ENCODE measurements at regions not wholly inside any gene's neighbourhood (a gene's known extent, or its start where the extent isn't known, plus 50 kb on each side); places are given as distances from the start of the nearest gene placed in this dataset.

GRCh38 chr13:47017476-47017875 is 120.6 kb upstream of the HTR2A start:
- H3K27me3 ChIP-seq = no peaks in the 10 kb centered on the region
- H3K4me3 ChIP-seq = no peak overlapping the region
- no peaks in the 10 kb centered on the region for H3K4me1 ChIP-seq
- DNase-seq = no peak
- no peaks in the 10 kb centered on the region for H3K9me3 ChIP-seq
- TF ChIP-seq POLR2A (IDR thresholded peaks at IDR 0.05) = no peak
- TF ChIP-seq, protein P1, sequence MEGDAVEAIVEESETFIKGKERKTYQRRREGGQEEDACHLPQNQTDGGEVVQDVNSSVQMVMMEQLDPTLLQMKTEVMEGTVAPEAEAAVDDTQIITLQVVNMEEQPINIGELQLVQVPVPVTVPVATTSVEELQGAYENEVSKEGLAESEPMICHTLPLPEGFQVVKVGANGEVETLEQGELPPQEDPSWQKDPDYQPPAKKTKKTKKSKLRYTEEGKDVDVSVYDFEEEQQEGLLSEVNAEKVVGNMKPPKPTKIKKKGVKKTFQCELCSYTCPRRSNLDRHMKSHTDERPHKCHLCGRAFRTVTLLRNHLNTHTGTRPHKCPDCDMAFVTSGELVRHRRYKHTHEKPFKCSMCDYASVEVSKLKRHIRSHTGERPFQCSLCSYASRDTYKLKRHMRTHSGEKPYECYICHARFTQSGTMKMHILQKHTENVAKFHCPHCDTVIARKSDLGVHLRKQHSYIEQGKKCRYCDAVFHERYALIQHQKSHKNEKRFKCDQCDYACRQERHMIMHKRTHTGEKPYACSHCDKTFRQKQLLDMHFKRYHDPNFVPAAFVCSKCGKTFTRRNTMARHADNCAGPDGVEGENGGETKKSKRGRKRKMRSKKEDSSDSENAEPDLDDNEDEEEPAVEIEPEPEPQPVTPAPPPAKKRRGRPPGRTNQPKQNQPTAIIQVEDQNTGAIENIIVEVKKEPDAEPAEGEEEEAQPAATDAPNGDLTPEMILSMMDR (IDR thresholded peaks at IDR 0.05) = no peak
- no peaks in the 10 kb centered on the region for H3K36me3 ChIP-seq
- no peak overlapping the region for H3K27ac ChIP-seq
- intact Hi-C loops (cut with DNase I; ENCODE audit: low total_unique reads) = no loop called here

- H3K27ac ChIP-seq = no peak overlapping the region
- intact Hi-C loops (cut with DNase I; ENCODE audit: low total_unique reads) = no loop called here
- H3K27me3 ChIP-seq = no peaks in the 10 kb centered on the region
- no peaks in the 10 kb centered on the region for H3K9me3 ChIP-seq
- DNase-seq = no peak
- no peaks in the 10 kb centered on the region for H3K36me3 ChIP-seq
- no peak overlapping the region for H3K4me3 ChIP-seq
- no peak for TF ChIP-seq POLR2A (IDR thresholded peaks at IDR 0.05)
- TF ChIP-seq, protein P1 (IDR thresholded peaks at IDR 0.05) = no peak
- no peaks in the 10 kb centered on the region for H3K4me1 ChIP-seq
These were observed 111.5 kb upstream of the HTR2A start for GRCh38 chr13:47008318-47008717.

DNA sequence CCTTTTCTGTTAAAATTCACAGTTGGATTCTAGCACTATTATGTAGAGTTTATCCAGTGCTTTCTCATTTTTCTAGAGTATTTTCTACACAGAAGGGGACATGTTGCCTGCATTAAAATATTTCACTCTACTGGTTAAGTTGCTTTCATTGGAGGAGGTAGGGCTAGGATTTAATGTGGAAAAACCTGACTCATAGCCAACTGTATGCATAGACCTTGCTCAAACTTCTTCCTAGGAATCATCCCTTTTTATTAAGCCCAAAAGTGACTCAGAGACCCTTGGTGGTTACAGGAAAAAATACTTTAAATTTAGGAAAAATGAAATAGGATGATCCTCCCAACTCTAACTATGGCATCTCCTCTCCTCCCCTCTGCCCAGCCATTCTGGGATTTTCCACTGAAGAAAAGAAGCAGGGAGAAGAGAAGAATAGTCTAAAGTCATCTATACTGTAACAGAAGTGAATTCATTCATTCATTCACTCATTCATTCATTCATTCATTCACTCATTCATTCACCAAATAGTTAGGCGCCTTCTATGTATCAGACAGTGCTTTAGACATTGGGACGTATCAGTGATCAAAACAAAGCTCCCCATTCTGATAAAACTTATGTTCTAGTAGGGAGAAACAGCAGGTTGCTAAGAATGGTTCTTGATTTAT is 109.0 kb upstream of the HTR2A start:
- no peak for TF ChIP-seq POLR2A (IDR thresholded peaks at IDR 0.05)
- TF ChIP-seq, protein P1 (IDR thresholded peaks at IDR 0.05) = no peak
- DNase-seq = no peak
- H3K36me3 ChIP-seq = no peaks in the 10 kb centered on the region
- no peaks in the 10 kb centered on the region for H3K9me3 ChIP-seq
- H3K27ac ChIP-seq = no peak overlapping the region
- H3K4me3 ChIP-seq = no peak overlapping the region
- no peaks in the 10 kb centered on the region for H3K4me1 ChIP-seq
- intact Hi-C loops (cut with DNase I; ENCODE audit: low total_unique reads) = no loop called here
- H3K27me3 ChIP-seq = no peaks in the 10 kb centered on the region

DNA sequence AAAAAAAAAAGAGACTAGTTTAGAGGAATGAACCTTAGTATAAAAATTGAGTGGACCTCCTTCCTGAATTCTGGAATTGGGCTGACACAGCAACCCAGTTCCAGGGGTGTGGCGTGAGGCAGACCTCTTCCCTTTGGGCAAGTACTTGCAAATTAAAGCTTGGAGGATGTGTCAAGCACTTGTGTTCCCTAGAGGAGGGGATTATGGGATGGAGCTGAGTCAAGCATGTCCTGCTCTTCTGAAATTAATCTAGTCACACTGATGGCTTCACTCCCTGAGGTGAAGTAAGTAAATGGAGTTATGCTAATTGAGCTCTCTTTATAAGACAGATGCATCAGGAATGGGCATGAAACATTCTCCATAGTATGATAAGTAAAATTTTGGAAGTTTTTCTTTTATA is 107.7 kb upstream of the HTR2A start:
- H3K4me3 ChIP-seq = no peak overlapping the region
- no peaks in the 10 kb centered on the region for H3K9me3 ChIP-seq
- TF ChIP-seq, protein P1 (IDR thresholded peaks at IDR 0.05) = no peak
- no peak for TF ChIP-seq POLR2A (IDR thresholded peaks at IDR 0.05)
- intact Hi-C loops (cut with DNase I; ENCODE audit: low total_unique reads) = no loop called here
- H3K36me3 ChIP-seq = no peaks in the 10 kb centered on the region
- no peaks in the 10 kb centered on the region for H3K27me3 ChIP-seq
- DNase-seq = no peak
- no peaks in the 10 kb centered on the region for H3K4me1 ChIP-seq
- no peak overlapping the region for H3K27ac ChIP-seq

GRCh38 chr13:47004027-47004426 is 107.2 kb upstream of the HTR2A start:
- intact Hi-C loops (cut with DNase I; ENCODE audit: low total_unique reads) = no loop called here
- no peaks in the 10 kb centered on the region for H3K27me3 ChIP-seq
- no peaks in the 10 kb centered on the region for H3K36me3 ChIP-seq
- H3K27ac ChIP-seq = no peak overlapping the region
- no peak for TF ChIP-seq POLR2A (IDR thresholded peaks at IDR 0.05)
- TF ChIP-seq, protein P1 (IDR thresholded peaks at IDR 0.05) = no peak
- H3K9me3 ChIP-seq = no peaks in the 10 kb centered on the region
- H3K4me1 ChIP-seq = no peaks in the 10 kb centered on the region
- DNase-seq = no peak
- H3K4me3 ChIP-seq = no peak overlapping the region
